GM20000 (cell line): ENCODE measurements at regions not wholly inside any gene's neighbourhood (a gene's known extent, or its start where the extent isn't known, plus 50 kb on each side); places are given as distances from the start of the nearest gene placed in this dataset.

Experiments used
- DNase-seq: peaks from one replicate; pipeline ENCODE4 v3.0.0; 2012; ENCODE audit warnings: low spot score
- CTCF ChIP-seq: IDR thresholded peaks from 2 replicates; pipeline ENCODE4 v1.5.1; 2012; ENCODE audit warnings: mild to moderate bottlenecking, control low read depth; ENCODE audit errors: extremely low read depth, missing control alignments

- no peak for DNase-seq
- TF ChIP-seq CTCF: no peak
Measured at GRCh38 chr2:150282771-150283371, 204.6 kb downstream of the RND3 start.

GRCh38 chr2:150282357-150282756, 205.1 kb downstream of the RND3 start:
- no peak for TF ChIP-seq CTCF
- DNase-seq: no peak

DNA sequence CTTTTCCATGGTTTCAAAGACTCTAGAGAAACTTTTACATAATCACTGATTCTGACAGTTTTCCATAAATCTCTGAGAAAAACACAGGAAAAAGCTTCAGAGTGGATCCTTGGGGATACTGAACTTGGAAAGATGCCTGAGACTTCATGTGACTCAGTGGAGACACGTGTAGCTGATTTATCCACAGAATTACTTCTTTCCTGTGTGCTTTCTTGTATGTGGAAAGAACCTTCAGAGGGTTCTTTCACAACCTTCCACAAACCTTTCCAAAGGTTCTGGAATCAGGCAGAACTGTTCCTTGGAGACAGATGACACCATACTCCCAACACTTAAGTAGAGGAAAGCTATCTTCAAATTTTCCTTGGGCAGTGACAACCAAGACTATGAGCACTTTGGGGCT, 207.2 kb downstream of the RND3 start:
- TF ChIP-seq CTCF: no peak
- no peak for DNase-seq

GRCh38 chr2:150279686-150280085, 207.8 kb downstream of the RND3 start:
- no peak for DNase-seq
- no peak for TF ChIP-seq CTCF

- TF ChIP-seq CTCF: no peak
- no peak for DNase-seq
Measured at GRCh38 chr2:150276737-150277136, 210.7 kb downstream of the RND3 start.

- TF ChIP-seq CTCF: no peak
- DNase-seq: no peak
Measured at GRCh38 chr2:150274108-150274507, 213.4 kb downstream of the RND3 start.

GRCh38 chr2:150271952-150272802, 215.3 kb downstream of the RND3 start:
- no peak for DNase-seq
- no peak for TF ChIP-seq CTCF
